Breast epithelium (tissue), 4 donors: ENCODE measurements at regions not wholly inside any gene's neighbourhood (a gene's known extent, or its start where the extent isn't known, plus 50 kb on each side); places are given as distances from the start of the nearest gene placed in this dataset.

ENCODE experiments used
- DNase-seq, 2 donors: peaks; one replicate each; pipeline ENCODE4 v3.0.0-alpha.2; 2019; ENCODE audit warnings: low spot score in 2 of 2
- H3K27ac ChIP-seq, 2 donors: fragments of 200-600 bp; sonication (generic) in 1 of 2; one replicate each; pipeline ENCODE4 v1.5.1; 2016 to 2019; ENCODE audit warnings: mild to moderate bottlenecking in 1 of 2
- H3K27me3 ChIP-seq, 2 donors: fragments of 200-600 bp; sonication (generic) in 1 of 2; one replicate each; pipeline versions ENCODE4 v1.5.1 to v1.6.0; 2017 to 2019; ENCODE audit warnings: control low read depth in 1 of 2, mild to moderate bottlenecking in 1 of 2
- H3K36me3 ChIP-seq: fragments of 200-600 bp; one replicate; pipeline ENCODE4 v1.5.1; 2019
- H3K4me1 ChIP-seq, 2 donors: fragments of 200-600 bp; sonication (generic); one replicate each; pipeline ENCODE4 v1.5.1; 2016 to 2019; ENCODE audit warnings: control low read depth in 1 of 2
- H3K4me3 ChIP-seq, 3 donors: fragments of 200-600 bp; sonication (generic); 1 replicate in 2 of 3; 2 replicates in 1 of 3; pipeline ENCODE4 v1.5.1; 2016 to 2019; ENCODE audit warnings: mild to moderate bottlenecking in 3 of 3, moderate library complexity in 2 of 3
- H3K9me3 ChIP-seq, 2 donors: fragments of 200-600 bp; sonication (generic) in 1 of 2; one replicate each; pipeline ENCODE4 v1.5.1; 2016 to 2019; ENCODE audit warnings: control low read depth in 1 of 2
- CTCF ChIP-seq, 3 donors: fragments of 450-650 bp; IDR thresholded peaks; one replicate each; pipeline ENCODE4 v1.5.1; 2016 to 2017; ENCODE audit warnings: antibody characterized with exemption in 3 of 3, mild to moderate bottlenecking in 3 of 3, moderate library complexity in 3 of 3
- POLR2A ChIP-seq: fragments of 450-650 bp; IDR thresholded peaks from one replicate; pipeline ENCODE4 v1.6.1; 2016; ENCODE audit warnings: antibody characterized with exemption, mild to moderate bottlenecking, moderate library complexity
- POLR2AphosphoS5 ChIP-seq, 3 donors: sonication (generic); formaldehyde crosslinking; IDR thresholded peaks; one replicate each; pipeline ENCODE4 v1.6.1; 2017; ENCODE audit warnings: antibody characterized with exemption in 3 of 3
- intact Hi-C: fragments of 100-400 bp; cut with DNase I; formaldehyde crosslinking; loops from one replicate; pipeline ENCODE4 v1.15.1; 2023; ENCODE audit warnings: low total_unique reads

GRCh38 chr9:591292-591691, 250.2 kb upstream of the DMRT1 start:
- DNase-seq, result no peak
- Histone ChIP-seq H3K4me3 (no peak overlapping the region), H3K27me3 (no peaks in the 10 kb centered on the region), H3K9me3 (no peaks in the 10 kb centered on the region), H3K4me1 (no peaks in the 10 kb centered on the region), H3K27ac (no peak overlapping the region), H3K36me3 (no peaks in the 10 kb centered on the region)
- intact Hi-C loops, result no loop called here
- TF ChIP-seq POLR2A, result no peak
- TF ChIP-seq CTCF (IDR thresholded peaks at IDR 0.05), result no peak
- TF ChIP-seq POLR2AphosphoS5 (IDR thresholded peaks at IDR 0.05), result no peak

GRCh38 chr9:592225-592624, 249.3 kb upstream of the DMRT1 start:
- Histone ChIP-seq H3K9me3 (no peaks in the 10 kb centered on the region), H3K4me1 (no peaks in the 10 kb centered on the region), H3K27me3 (no peaks in the 10 kb centered on the region), H3K36me3 (no peaks in the 10 kb centered on the region), H3K4me3 (no peak overlapping the region), H3K27ac (no peak overlapping the region)
- no peak for TF ChIP-seq CTCF (IDR thresholded peaks at IDR 0.05)
- no peak for TF ChIP-seq POLR2AphosphoS5 (IDR thresholded peaks at IDR 0.05)
- no peak for TF ChIP-seq POLR2A
- no peak for DNase-seq
- intact Hi-C loops, result no loop called here

GRCh38 chr9:592733-593132, 248.8 kb upstream of the DMRT1 start:
- no peaks in the 10 kb centered on the region for H3K4me1 ChIP-seq
- TF ChIP-seq POLR2AphosphoS5 (IDR thresholded peaks at IDR 0.05) (no peak), CTCF (IDR thresholded peaks at IDR 0.05) (no peak), POLR2A (no peak)
- intact Hi-C loops, result no loop called here
- no peak for DNase-seq
- no peaks in the 10 kb centered on the region for H3K9me3 ChIP-seq
- no peaks in the 10 kb centered on the region for H3K36me3 ChIP-seq
- H3K4me3 ChIP-seq, result no peak overlapping the region
- H3K27ac ChIP-seq, result no peak overlapping the region
- H3K27me3 ChIP-seq, result no peaks in the 10 kb centered on the region

- DNase-seq, result no peak
- no peak overlapping the region for H3K4me3 ChIP-seq
- H3K36me3 ChIP-seq, result no peaks in the 10 kb centered on the region
- TF ChIP-seq POLR2A (no peak), CTCF (IDR thresholded peaks at IDR 0.05) (no peak), POLR2AphosphoS5 (IDR thresholded peaks at IDR 0.05) (no peak)
- intact Hi-C loops, result no loop called here
- H3K27ac ChIP-seq, result no peak overlapping the region
- H3K27me3 ChIP-seq, result no peaks in the 10 kb centered on the region
- H3K4me1 ChIP-seq, result no peaks in the 10 kb centered on the region
- no peaks in the 10 kb centered on the region for H3K9me3 ChIP-seq
Measured at GRCh38 chr9:593809-594208, 247.7 kb upstream of the DMRT1 start.

- H3K9me3 ChIP-seq, result no peaks in the 10 kb centered on the region
- H3K4me3 ChIP-seq, result no peak overlapping the region
- H3K27me3 ChIP-seq, result no peaks in the 10 kb centered on the region
- no peaks in the 10 kb centered on the region for H3K4me1 ChIP-seq
- intact Hi-C loops, result no loop called here
- no peak for DNase-seq
- no peak for TF ChIP-seq POLR2A
- TF ChIP-seq POLR2AphosphoS5 (IDR thresholded peaks at IDR 0.05), result no peak
- TF ChIP-seq CTCF (IDR thresholded peaks at IDR 0.05), result no peak
- H3K36me3 ChIP-seq, result no peaks in the 10 kb centered on the region
- H3K27ac ChIP-seq, result no peak overlapping the region
Measured at GRCh38 chr9:596703-597102, 244.8 kb upstream of the DMRT1 start.
